Testis (tissue), 2 donors: ENCODE measurements at regions not wholly inside any gene's neighbourhood (a gene's known extent, or its start where the extent isn't known, plus 50 kb on each side); places are given as distances from the start of the nearest gene placed in this dataset.

Experiments used
- CTCF ChIP-seq, 3 experiments: fragments of 450-650 bp in 2 of 3; fragments of 200-600 bp in 1 of 3; sonication (generic) in 1 of 3; IDR thresholded peaks; one replicate each; pipeline ENCODE4 v1.5.1; 2016 to 2019; ENCODE audit warnings: antibody characterized with exemption in 3 of 3, mild to moderate bottlenecking in 2 of 3, moderate library complexity in 1 of 3
- POLR2A ChIP-seq: fragments of 450-650 bp; IDR thresholded peaks from one replicate; pipeline ENCODE4 v1.6.1; 2017; ENCODE audit warnings: antibody characterized with exemption, mild to moderate bottlenecking, moderate library complexity

GRCh38 chr21:15370462-15370975 lies 305.7 kb upstream of the NRIP1 start:
- TF ChIP-seq POLR2A = no peak
- TF ChIP-seq CTCF (IDR thresholded peaks at IDR 0.05) = no peak
